ENCODE measurements at regions not wholly inside any gene's neighbourhood (a gene's known extent, or its start where the extent isn't known, plus 50 kb on each side); places are given as distances from the start of the nearest gene placed in this dataset.

- H3K4me1 Mint-ChIP-seq (ENCODE audit: low read depth): no peaks in the 10 kb centered on the region
- ATAC-seq (no peak), DNase-seq (no peak)
- no peak overlapping the region for H3K27ac Mint-ChIP-seq
- no peaks in the 10 kb centered on the region for H3K36me3 Mint-ChIP-seq (ENCODE audit: low read depth)
- H3K4me3 Mint-ChIP-seq: no peak overlapping the region
- no peaks in the 10 kb centered on the region for H3K9me3 Mint-ChIP-seq
- ChIA-PET POLR2A (no interaction called here), CTCF (no interaction called here)
- intact Hi-C loops (cut with micrococcal nuclease): no loop called here
- H3K27me3 Mint-ChIP-seq: peaks cover 7% of the 10 kb centered on the region
- no peak for TF ChIP-seq CTCF (IDR thresholded peaks at IDR 0.05)
These were observed 416.1 kb downstream of the ATP23 start for GRCh38 chr12:58357511-58357910.

GRCh38 chr12:58358369-58358768, 417.0 kb downstream of the ATP23 start:
- no peak for ATAC-seq
- no peak for DNase-seq
- Mint-ChIP-seq H3K27ac (no peak overlapping the region), H3K4me1 (ENCODE audit: low read depth) (no peaks in the 10 kb centered on the region), H3K27me3 (peaks cover 3% of the 10 kb centered on the region), H3K4me3 (no peak overlapping the region), H3K9me3 (no peaks in the 10 kb centered on the region), H3K36me3 (ENCODE audit: low read depth) (no peaks in the 10 kb centered on the region)
- intact Hi-C loops (cut with micrococcal nuclease): no loop called here
- no peak for TF ChIP-seq CTCF (IDR thresholded peaks at IDR 0.05)
- ChIA-PET POLR2A (no interaction called here), CTCF (no interaction called here)

- Mint-ChIP-seq H3K27me3 (peaks cover 2% of the 10 kb centered on the region), H3K9me3 (no peaks in the 10 kb centered on the region), H3K27ac (no peak overlapping the region), H3K4me1 (ENCODE audit: low read depth) (no peaks in the 10 kb centered on the region), H3K4me3 (no peak overlapping the region), H3K36me3 (ENCODE audit: low read depth) (no peaks in the 10 kb centered on the region)
- DNase-seq (no peak), ATAC-seq (no peak)
- POLR2A ChIA-PET: no interaction called here
- intact Hi-C loops (cut with micrococcal nuclease): no loop called here
- CTCF ChIA-PET: no interaction called here
- no peak for TF ChIP-seq CTCF (IDR thresholded peaks at IDR 0.05)
These were observed 417.7 kb downstream of the ATP23 start for GRCh38 chr12:58359084-58359483.

- CTCF ChIA-PET: no interaction called here
- TF ChIP-seq CTCF (IDR thresholded peaks at IDR 0.05): no peak
- POLR2A ChIA-PET: no interaction called here
- no peak overlapping the region for H3K4me3 Mint-ChIP-seq
- DNase-seq: no peak
- H3K36me3 Mint-ChIP-seq (ENCODE audit: low read depth): no peaks in the 10 kb centered on the region
- no peaks in the 10 kb centered on the region for H3K9me3 Mint-ChIP-seq
- no peak overlapping the region for H3K27ac Mint-ChIP-seq
- no peaks in the 10 kb centered on the region for H3K4me1 Mint-ChIP-seq (ENCODE audit: low read depth)
- intact Hi-C loops (cut with micrococcal nuclease): no loop called here
- H3K27me3 Mint-ChIP-seq: peaks cover 3% of the 10 kb centered on the region
- no peak for ATAC-seq
These were observed 419.7 kb downstream of the ATP23 start for GRCh38 chr12:58361056-58361455.

GRCh38 chr12:58363971-58364370, 422.6 kb downstream of the ATP23 start:
- Mint-ChIP-seq H3K36me3 (ENCODE audit: low read depth) (no peaks in the 10 kb centered on the region), H3K4me1 (ENCODE audit: low read depth) (no peaks in the 10 kb centered on the region), H3K27ac (no peak overlapping the region), H3K9me3 (no peaks in the 10 kb centered on the region), H3K27me3 (peaks cover 3% of the 10 kb centered on the region), H3K4me3 (no peak overlapping the region)
- ChIA-PET CTCF (no interaction called here), POLR2A (no interaction called here)
- ATAC-seq (no peak), DNase-seq (no peak)
- TF ChIP-seq CTCF (IDR thresholded peaks at IDR 0.05): no peak
- intact Hi-C loops (cut with micrococcal nuclease): no loop called here
